ENCODE measurements at regions not wholly inside any gene's neighbourhood (a gene's known extent, or its start where the extent isn't known, plus 50 kb on each side); places are given as distances from the start of the nearest gene placed in this dataset.

DNA sequence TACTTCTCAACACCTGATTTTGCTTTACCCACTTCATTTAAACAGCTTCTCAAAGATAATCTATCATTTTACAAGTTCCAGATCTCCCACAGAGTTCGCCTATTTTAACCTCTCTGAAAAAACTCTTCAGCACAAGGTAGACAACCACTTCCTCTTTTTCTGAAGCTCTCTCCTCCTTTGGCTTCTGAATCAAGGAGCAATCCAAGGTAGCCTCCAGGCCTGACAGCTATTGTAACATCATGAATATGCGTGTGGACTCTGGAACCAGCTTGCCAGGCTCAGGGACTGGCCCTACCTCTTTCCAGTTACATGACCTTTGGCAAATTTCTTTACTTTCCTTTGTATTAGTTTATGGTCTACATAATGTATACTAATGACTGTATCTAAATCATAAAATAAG, 405.9 kb upstream of the ZNF385D start:
- TF ChIP-seq ZNF337 (CRISPR knock-in tag; IDR thresholded peaks at IDR 0.05; ENCODE audit: borderline replicate concordance, low read depth): no peak
- TF ChIP-seq ZSCAN30 (CRISPR knock-in tag; IDR thresholded peaks at IDR 0.05): no peak
- TF ChIP-seq ZFP91 (CRISPR knock-in tag; IDR thresholded peaks at IDR 0.05; ENCODE audit: borderline replicate concordance): no peak
- TF ChIP-seq, protein P1, sequence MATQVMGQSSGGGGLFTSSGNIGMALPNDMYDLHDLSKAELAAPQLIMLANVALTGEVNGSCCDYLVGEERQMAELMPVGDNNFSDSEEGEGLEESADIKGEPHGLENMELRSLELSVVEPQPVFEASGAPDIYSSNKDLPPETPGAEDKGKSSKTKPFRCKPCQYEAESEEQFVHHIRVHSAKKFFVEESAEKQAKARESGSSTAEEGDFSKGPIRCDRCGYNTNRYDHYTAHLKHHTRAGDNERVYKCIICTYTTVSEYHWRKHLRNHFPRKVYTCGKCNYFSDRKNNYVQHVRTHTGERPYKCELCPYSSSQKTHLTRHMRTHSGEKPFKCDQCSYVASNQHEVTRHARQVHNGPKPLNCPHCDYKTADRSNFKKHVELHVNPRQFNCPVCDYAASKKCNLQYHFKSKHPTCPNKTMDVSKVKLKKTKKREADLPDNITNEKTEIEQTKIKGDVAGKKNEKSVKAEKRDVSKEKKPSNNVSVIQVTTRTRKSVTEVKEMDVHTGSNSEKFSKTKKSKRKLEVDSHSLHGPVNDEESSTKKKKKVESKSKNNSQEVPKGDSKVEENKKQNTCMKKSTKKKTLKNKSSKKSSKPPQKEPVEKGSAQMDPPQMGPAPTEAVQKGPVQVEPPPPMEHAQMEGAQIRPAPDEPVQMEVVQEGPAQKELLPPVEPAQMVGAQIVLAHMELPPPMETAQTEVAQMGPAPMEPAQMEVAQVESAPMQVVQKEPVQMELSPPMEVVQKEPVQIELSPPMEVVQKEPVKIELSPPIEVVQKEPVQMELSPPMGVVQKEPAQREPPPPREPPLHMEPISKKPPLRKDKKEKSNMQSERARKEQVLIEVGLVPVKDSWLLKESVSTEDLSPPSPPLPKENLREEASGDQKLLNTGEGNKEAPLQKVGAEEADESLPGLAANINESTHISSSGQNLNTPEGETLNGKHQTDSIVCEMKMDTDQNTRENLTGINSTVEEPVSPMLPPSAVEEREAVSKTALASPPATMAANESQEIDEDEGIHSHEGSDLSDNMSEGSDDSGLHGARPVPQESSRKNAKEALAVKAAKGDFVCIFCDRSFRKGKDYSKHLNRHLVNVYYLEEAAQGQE (IDR thresholded peaks at IDR 0.05; ENCODE audit: borderline replicate concordance in 1 of 2, low read depth in 1 of 2, low read length in 2 of 2): no peak
- TF ChIP-seq SYNCRIP (IDR thresholded peaks at IDR 0.05; ENCODE audit: insufficient read depth, low read depth, low read length): no peak
- no peak for TF ChIP-seq CTCF (CRISPR knock-in tag; IDR thresholded peaks at IDR 0.05)
- TF ChIP-seq ZSCAN5A (CRISPR knock-in tag; IDR thresholded peaks at IDR 0.05; ENCODE audit: borderline replicate concordance): no peak
- TF ChIP-seq FOXM1 (CRISPR knock-in tag; IDR thresholded peaks at IDR 0.05): no peak
- TF ChIP-seq ZNF737 (CRISPR knock-in tag; IDR thresholded peaks at IDR 0.05; ENCODE audit: borderline replicate concordance): no peak

Data from HepG2 (cell line).